GM23338 (cell line): ENCODE measurements at regions not wholly inside any gene's neighbourhood (a gene's known extent, or its start where the extent isn't known, plus 50 kb on each side); places are given as distances from the start of the nearest gene placed in this dataset.

Experiments
- ATAC-seq: fragments of 200-7000 bp; cut with Tn5 transposase; 3 replicates; pipeline ENCODE4 v1.9.1; 2020
- DNase-seq: peaks from one replicate; pipeline ENCODE4 v3.0.0-alpha.2; 2015; ENCODE audit warnings: low spot score
- H2AFZ ChIP-seq: fragments of 200-600 bp; sonication (generic); 2 replicates; pipeline ENCODE4 v1.8.0; 2016; ENCODE audit warnings: antibody characterized with exemption, mild to moderate bottlenecking, moderate library complexity
- H3F3A ChIP-seq: fragments of 200-600 bp; sonication (generic); replicated peaks from 2 replicates; pipeline ENCODE4 v1.8.0; 2017; ENCODE audit warnings: antibody characterized with exemption, mixed run types, low read depth
- H3K27ac ChIP-seq: fragments of 200-600 bp; sonication (generic); 2 replicates; pipeline ENCODE4 v1.6.1; 2016; ENCODE audit warnings: low read depth
- H3K27me3 ChIP-seq: fragments of 200-600 bp; sonication (generic); 2 replicates; pipeline ENCODE4 v1.8.0; 2016; ENCODE audit warnings: mild to moderate bottlenecking, mixed run types, moderate library complexity; ENCODE audit not compliant: insufficient read depth
- H3K36me3 ChIP-seq: fragments of 200-600 bp; sonication (generic); 2 replicates; pipeline ENCODE4 v1.8.0; 2016; ENCODE audit warnings: mild to moderate bottlenecking; ENCODE audit not compliant: insufficient read depth
- H3K4me1 ChIP-seq: fragments of 200-600 bp; sonication (generic); 2 replicates; pipeline ENCODE4 v1.8.0; 2016; ENCODE audit warnings: mild to moderate bottlenecking, moderate library complexity; ENCODE audit not compliant: insufficient read depth
- H3K4me2 ChIP-seq: fragments of 200-600 bp; sonication (generic); 2 replicates; pipeline ENCODE4 v1.7.1; 2017; ENCODE audit warnings: mixed run types
- H3K4me3 ChIP-seq: fragments of 200-600 bp; sonication (generic); 2 replicates; pipeline ENCODE4 v1.6.1; 2016; ENCODE audit warnings: mixed run types
- H3K79me2 ChIP-seq: fragments of 200-600 bp; sonication (generic); replicated peaks from 2 replicates; pipeline ENCODE4 v1.8.0; 2017; ENCODE audit warnings: mild to moderate bottlenecking; ENCODE audit not compliant: insufficient read depth
- H3K9me2 ChIP-seq: fragments of 200-600 bp; sonication (generic); 2 replicates; pipeline ENCODE4 v1.8.0; 2017; ENCODE audit not compliant: insufficient read depth
- H4K20me1 ChIP-seq: fragments of 200-600 bp; sonication (generic); replicated peaks from 2 replicates; pipeline ENCODE4 v1.8.0; 2017; ENCODE audit warnings: mild to moderate bottlenecking; ENCODE audit not compliant: insufficient read depth
- H3K27ac Mint-ChIP-seq: 2 replicates; pipeline ENCODE4 v1.8.0; 2020; ENCODE audit warnings: inconsistent platforms, mild to moderate bottlenecking, moderate library complexity, mixed read lengths
- H3K27me3 Mint-ChIP-seq: 3 replicates; pipeline ENCODE4 v1.8.0; 2022; ENCODE audit warnings: low read depth, mild to moderate bottlenecking, moderate library complexity, mixed read lengths, inconsistent platforms; ENCODE audit not compliant: insufficient read depth, poor library complexity
- H3K36me3 Mint-ChIP-seq: 3 replicates; pipeline ENCODE4 v1.8.0; 2021; ENCODE audit warnings: low read depth, mild to moderate bottlenecking, inconsistent platforms, moderate library complexity, mixed read lengths
- H3K4me1 Mint-ChIP-seq: 3 replicates; pipeline ENCODE4 v1.8.0; 2020; ENCODE audit warnings: mild to moderate bottlenecking, inconsistent platforms, mixed read lengths
- H3K4me3 Mint-ChIP-seq: 3 replicates; pipeline ENCODE4 v1.8.0; 2021; ENCODE audit warnings: moderate library complexity, mild to moderate bottlenecking, inconsistent platforms, mixed read lengths
- H3K9me3 Mint-ChIP-seq: 3 replicates; pipeline ENCODE4 v1.8.0; 2020; ENCODE audit warnings: moderate library complexity, mild to moderate bottlenecking, inconsistent platforms, mixed read lengths
- CREB1 ChIP-seq: fragments of 250-450 bp; sonication (Bioruptor Pico); IDR thresholded peaks from 2 replicates; pipeline ENCODE4 v1.5.0; 2020; ENCODE audit warnings: low read depth, mild to moderate bottlenecking, moderate library complexity
- CTCF ChIP-seq, 2 experiments: fragments of 200-600 bp in 1 of 2; sonication (generic) in 1 of 2; conservative IDR thresholded peaks; 2 replicates each; pipeline versions ENCODE4 v1.5.1 to v1.6.1; 2016 to 2017; ENCODE audit warnings: antibody characterized with exemption in 2 of 2, low read depth in 2 of 2, mild to moderate bottlenecking in 2 of 2, moderate library complexity in 1 of 2
- ETS1 ChIP-seq: IDR thresholded peaks from 2 replicates; pipeline ENCODE4 v1.6.1; 2016; ENCODE audit warnings: antibody characterized with exemption
- EZH2 ChIP-seq: fragments of 200-600 bp; sonication (generic); IDR thresholded peaks from one replicate; pipeline ENCODE4 v1.8.0; 2017; ENCODE audit warnings: antibody characterized with exemption, mild to moderate bottlenecking, low read depth; ENCODE audit not compliant: unreplicated experiment
- EZH2phosphoT487 ChIP-seq: fragments of 200-600 bp; sonication (generic); IDR thresholded peaks from one replicate; pipeline ENCODE4 v1.8.1; 2018; ENCODE audit warnings: antibody characterized with exemption; ENCODE audit not compliant: unreplicated experiment
- JUNB ChIP-seq: IDR thresholded peaks from one replicate; pipeline ENCODE4 v1.6.1; 2016; ENCODE audit warnings: antibody characterized with exemption; ENCODE audit not compliant: unreplicated experiment
- NANOG ChIP-seq: IDR thresholded peaks from 2 replicates; pipeline ENCODE4 v1.6.1; 2016; ENCODE audit warnings: antibody characterized with exemption, borderline replicate concordance
- POLR2AphosphoS5 ChIP-seq: IDR thresholded peaks from 2 replicates; pipeline ENCODE4 v1.6.1; 2016; ENCODE audit warnings: antibody characterized with exemption, low read depth
- REST ChIP-seq: IDR thresholded peaks from one replicate; pipeline ENCODE4 v1.6.1; 2018; ENCODE audit warnings: antibody characterized with exemption; ENCODE audit not compliant: unreplicated experiment
- STAT1 ChIP-seq: IDR thresholded peaks from one replicate; pipeline ENCODE4 v1.6.1; 2016; ENCODE audit warnings: antibody characterized with exemption; ENCODE audit not compliant: unreplicated experiment
- ZNF114 ChIP-seq: fragments of 250-450 bp; sonication (Bioruptor Pico); IDR thresholded peaks from 2 replicates; pipeline ENCODE4 v1.5.0; 2020; ENCODE audit warnings: mild to moderate bottlenecking, moderate library complexity
- ZNF331 ChIP-seq: fragments of 250-450 bp; sonication (Bioruptor Pico); IDR thresholded peaks from 2 replicates; pipeline ENCODE4 v1.5.0; 2020; ENCODE audit warnings: low read depth, mild to moderate bottlenecking, moderate library complexity
- ZNF462 ChIP-seq: fragments of 250-450 bp; sonication (Bioruptor Pico); IDR thresholded peaks from 2 replicates; pipeline ENCODE4 v1.5.0; 2020; ENCODE audit warnings: mild to moderate bottlenecking, moderate library complexity

GRCh38 chr20:60543598-60543997 lies 585.4 kb downstream of the CDH26 start:
- no peak overlapping the region for H3K27ac Mint-ChIP-seq
- Histone ChIP-seq H3K36me3 (no peaks in the 10 kb centered on the region; the same call in 1 of the 2 replicates), H3K27ac (no peak overlapping the region), H3K4me1 (no peaks in the 10 kb centered on the region), H3K4me2 (no peak overlapping the region), H3K9me2 (no peaks in the 10 kb centered on the region), H3K79me2 (no peaks in the 10 kb centered on the region), H2AFZ (no peak overlapping the region), H4K20me1 (no peaks in the 10 kb centered on the region), H3F3A (no peaks in the 10 kb centered on the region), H3K27me3 (no peaks in the 10 kb centered on the region), H3K4me3 (no peak overlapping the region)
- no peaks in the 10 kb centered on the region; the same call in 2 of the 3 replicates for H3K36me3 Mint-ChIP-seq
- H3K4me3 Mint-ChIP-seq = no peak overlapping the region
- H3K27me3 Mint-ChIP-seq = no peaks in the 10 kb centered on the region
- peaks cover 10% of the 10 kb centered on the region for H3K9me3 Mint-ChIP-seq
- TF ChIP-seq POLR2AphosphoS5 (no peak), REST (no peak), CREB1 (CRISPR knock-in tag) (no peak), ZNF462 (CRISPR knock-in tag) (no peak), STAT1 (no peak), ZNF331 (CRISPR knock-in tag) (no peak), JUNB (no peak), NANOG (no peak), ETS1 (no peak), EZH2 (no peak), CTCF (conservative IDR thresholded peaks at IDR 0.05; ENCODE audit: low read depth in 2 of 2) (no peak), EZH2phosphoT487 (no peak), ZNF114 (CRISPR knock-in tag) (no peak)
- peaks cover 2% of the 10 kb centered on the region; the same call in 1 of the 3 replicates for H3K4me1 Mint-ChIP-seq
- ATAC-seq (no peak), DNase-seq (no peak)
